Lower leg skin (tissue), 3 donors: ENCODE measurements at regions not wholly inside any gene's neighbourhood (a gene's known extent, or its start where the extent isn't known, plus 50 kb on each side); places are given as distances from the start of the nearest gene placed in this dataset.

Experiments used
- POLR2A ChIP-seq, 2 donors: fragments of 450-650 bp; IDR thresholded peaks; one replicate each; pipeline ENCODE4 v1.6.1; 2016 to 2017; ENCODE audit warnings: antibody characterized with exemption in 2 of 2, mild to moderate bottlenecking in 1 of 2, moderate library complexity in 1 of 2
- TF ChIP-seq, protein P1 (sequence below), 3 donors: fragments of 450-650 bp; IDR thresholded peaks; one replicate each; pipeline ENCODE4 v1.5.1; 2016; ENCODE audit warnings: antibody characterized with exemption in 3 of 3, mild to moderate bottlenecking in 3 of 3, moderate library complexity in 2 of 3

DNA sequence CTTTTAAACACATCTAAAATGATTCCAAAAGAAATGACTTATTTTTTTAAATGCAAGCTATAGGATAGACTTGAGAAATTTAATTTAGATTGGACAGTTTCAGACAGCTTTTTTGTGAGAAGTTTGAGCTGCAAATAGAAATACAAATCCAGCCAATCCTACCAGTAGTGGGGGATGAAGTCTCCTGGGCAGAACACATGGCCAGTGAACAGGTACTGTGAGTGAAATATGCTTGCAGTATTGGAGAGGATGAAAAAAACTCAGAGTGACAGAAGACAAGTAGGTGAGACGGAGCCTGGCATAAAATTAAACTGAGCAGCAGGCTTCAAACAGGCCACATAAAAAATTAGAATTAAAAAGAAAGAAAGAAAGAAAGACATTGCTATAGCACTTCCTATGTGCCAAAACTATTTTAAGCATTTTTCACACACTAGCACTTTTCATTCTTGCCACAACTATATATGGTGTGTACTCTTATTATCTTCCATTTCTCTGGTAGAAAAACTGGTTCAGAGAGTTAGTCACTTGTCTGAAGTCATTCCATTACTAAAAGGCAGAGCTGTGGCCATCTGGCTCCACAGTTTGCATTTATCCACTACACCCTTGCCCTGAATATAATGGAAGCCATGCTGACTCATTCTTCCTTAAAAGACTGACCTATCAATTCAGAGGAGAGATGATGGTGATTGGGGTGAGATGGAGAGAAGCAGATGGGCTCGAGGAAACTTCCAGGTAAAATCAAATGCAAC lies 310.2 kb upstream of the CTNND2 start:
- TF ChIP-seq, protein P1, sequence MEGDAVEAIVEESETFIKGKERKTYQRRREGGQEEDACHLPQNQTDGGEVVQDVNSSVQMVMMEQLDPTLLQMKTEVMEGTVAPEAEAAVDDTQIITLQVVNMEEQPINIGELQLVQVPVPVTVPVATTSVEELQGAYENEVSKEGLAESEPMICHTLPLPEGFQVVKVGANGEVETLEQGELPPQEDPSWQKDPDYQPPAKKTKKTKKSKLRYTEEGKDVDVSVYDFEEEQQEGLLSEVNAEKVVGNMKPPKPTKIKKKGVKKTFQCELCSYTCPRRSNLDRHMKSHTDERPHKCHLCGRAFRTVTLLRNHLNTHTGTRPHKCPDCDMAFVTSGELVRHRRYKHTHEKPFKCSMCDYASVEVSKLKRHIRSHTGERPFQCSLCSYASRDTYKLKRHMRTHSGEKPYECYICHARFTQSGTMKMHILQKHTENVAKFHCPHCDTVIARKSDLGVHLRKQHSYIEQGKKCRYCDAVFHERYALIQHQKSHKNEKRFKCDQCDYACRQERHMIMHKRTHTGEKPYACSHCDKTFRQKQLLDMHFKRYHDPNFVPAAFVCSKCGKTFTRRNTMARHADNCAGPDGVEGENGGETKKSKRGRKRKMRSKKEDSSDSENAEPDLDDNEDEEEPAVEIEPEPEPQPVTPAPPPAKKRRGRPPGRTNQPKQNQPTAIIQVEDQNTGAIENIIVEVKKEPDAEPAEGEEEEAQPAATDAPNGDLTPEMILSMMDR (IDR thresholded peaks at IDR 0.05): no peak
- no peak for TF ChIP-seq POLR2A (IDR thresholded peaks at IDR 0.05)
